Panc1 (cell line): ENCODE measurements at regions not wholly inside any gene's neighbourhood (a gene's known extent, or its start where the extent isn't known, plus 50 kb on each side); places are given as distances from the start of the nearest gene placed in this dataset.

Source experiments
- ATAC-seq: fragments of 200-7000 bp; cut with Tn5 transposase; 2 replicates; pipeline ENCODE4 v1.9.1; 2020; ENCODE audit warnings: mild to moderate bottlenecking, moderate library complexity
- BruUV-seq: library from RNA; stranded (reverse); fragments of 400-500 nt; replicated peaks from 2 replicates; lab custom pipeline; 2021; lab: Mats Ljungman, UMichigan
- CTCF ChIA-PET: fragments of 300-600 bp; sonication (Branson Sonifier 250); formaldehyde crosslinking; loops from one replicate; lab custom pipeline; 2022; ENCODE audit warnings: antibody characterized with exemption; lab: Charles Lee
- POLR2A ChIA-PET: fragments of 300-600 bp; sonication (Branson Sonifier 250); formaldehyde crosslinking; loops from one replicate; lab custom pipeline; 2022; ENCODE audit warnings: antibody characterized with exemption; lab: Charles Lee
- DNase-seq: peaks from one replicate; pipeline ENCODE4 v3.0.0-alpha.2; 2010; ENCODE audit warnings: low read depth, low spot score
- H3K27ac ChIP-seq: 2 replicates; pipeline ENCODE4 v1.5.1; 2011; ENCODE audit warnings: mild to moderate bottlenecking, low read length, inconsistent platforms
- H3K27me3 ChIP-seq: fragments of 200-500 bp; sonication (Bioruptor generic); 2 replicates; pipeline ENCODE4 v1.6.0; 2014; ENCODE audit warnings: low read length, inconsistent platforms; ENCODE audit not compliant: control insufficient read depth, insufficient read depth
- H3K36me3 ChIP-seq: fragments of 200-500 bp; sonication (Bioruptor generic); 2 replicates; pipeline ENCODE4 v1.5.1; 2014; ENCODE audit warnings: inconsistent platforms, mild to moderate bottlenecking, low read length, moderate library complexity; ENCODE audit not compliant: control insufficient read depth, insufficient read depth
- H3K4me1 ChIP-seq: 2 replicates; pipeline ENCODE4 v1.5.1; 2011; ENCODE audit warnings: inconsistent platforms, mild to moderate bottlenecking, low read length, moderate library complexity; ENCODE audit not compliant: control insufficient read depth, insufficient read depth
- H3K4me3 ChIP-seq, 2 experiments: 2 replicates each; pipeline ENCODE4 v1.5.1; 2011 to 2012; ENCODE audit warnings: low read depth in 2 of 2, low read length in 2 of 2, mild to moderate bottlenecking in 2 of 2, inconsistent platforms in 1 of 2, moderate library complexity in 1 of 2
- H3K9me3 ChIP-seq: fragments of 200-500 bp; sonication (Bioruptor generic); 2 replicates; pipeline ENCODE4 v1.5.1; 2014; ENCODE audit warnings: low read depth, mild to moderate bottlenecking, inconsistent platforms, low read length, moderate library complexity; ENCODE audit not compliant: control insufficient read depth, insufficient read depth
- POLR2AphosphoS5 ChIP-seq: IDR thresholded peaks from 2 replicates; pipeline ENCODE4 v1.6.1; 2012; ENCODE audit warnings: mild to moderate bottlenecking, low read depth, low read length, moderate library complexity
- SIN3A ChIP-seq: IDR thresholded peaks from 2 replicates; pipeline ENCODE4 v1.6.1; 2012; ENCODE audit warnings: low read depth, mild to moderate bottlenecking, low read length, moderate library complexity, borderline replicate concordance; ENCODE audit not compliant: insufficient read depth
- TCF7L2 ChIP-seq: IDR thresholded peaks from 2 replicates; pipeline ENCODE4 v1.6.1; 2011; ENCODE audit warnings: mild to moderate bottlenecking, low read depth, low read length, inconsistent platforms
- in situ Hi-C: cut with HindIII; loops from 2 replicates; pipeline ENCODE4 v1.10.0; 2016; ENCODE audit warnings: low sequenced_read_pairs, low pct_unique_long_range_greater_than_20kb
- intact Hi-C: fragments of 100-400 bp; cut with micrococcal nuclease; formaldehyde crosslinking; loops from one replicate; pipeline ENCODE4 v1.10.0; 2022; ENCODE audit not compliant: unreplicated experiment
- TF ChIP-seq, protein P1 (sequence below), 2 experiments: IDR thresholded peaks; 2 replicates each; pipeline ENCODE4 v1.6.1; 2011 to 2012; ENCODE audit warnings: low read depth in 2 of 2, control low read depth in 1 of 2, low read length in 1 of 2, mild to moderate bottlenecking in 1 of 2, moderate library complexity in 1 of 2; ENCODE audit not compliant: insufficient read depth in 1 of 2
- TF ChIP-seq, protein P2 (sequence below): fragments of 450-650 bp; IDR thresholded peaks from 2 replicates; pipeline ENCODE4 v1.5.1; 2017; ENCODE audit warnings: mild to moderate bottlenecking

DNA sequence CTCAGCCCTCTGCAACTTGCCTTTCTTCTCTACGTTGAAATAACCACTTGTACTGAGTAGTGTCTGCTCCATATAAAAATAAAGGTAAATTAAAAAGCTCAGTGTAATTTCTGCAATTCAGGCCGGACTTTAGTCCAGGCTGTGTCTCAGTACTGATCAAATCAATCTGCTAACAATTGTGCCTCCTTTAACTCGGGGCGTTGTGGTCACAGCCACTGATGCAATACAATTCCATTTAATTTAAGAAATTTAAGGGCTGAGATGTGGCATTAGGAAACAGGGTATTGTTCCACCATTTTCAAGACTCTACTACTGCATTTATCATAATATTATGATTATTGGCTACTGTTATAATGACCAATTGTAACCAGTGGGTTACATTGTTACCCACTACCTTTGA, 60.0 kb upstream of the NPAS2 start:
- ChIA-PET CTCF (no interaction called here), POLR2A (no interaction called here)
- Histone ChIP-seq H3K36me3 (no peaks in the 10 kb centered on the region), H3K4me1 (peaks cover 7% of the 10 kb centered on the region), H3K27me3 (no peaks in the 10 kb centered on the region), H3K27ac (no peak overlapping the region), H3K9me3 (peaks cover 8% of the 10 kb centered on the region; the same call in 1 of the 2 replicates), H3K4me3 (no peak overlapping the region)
- ATAC-seq (no peak), DNase-seq (no peak)
- intact Hi-C loops (no loop called here), in situ Hi-C loops (no loop called here)
- TF ChIP-seq, protein P1, sequence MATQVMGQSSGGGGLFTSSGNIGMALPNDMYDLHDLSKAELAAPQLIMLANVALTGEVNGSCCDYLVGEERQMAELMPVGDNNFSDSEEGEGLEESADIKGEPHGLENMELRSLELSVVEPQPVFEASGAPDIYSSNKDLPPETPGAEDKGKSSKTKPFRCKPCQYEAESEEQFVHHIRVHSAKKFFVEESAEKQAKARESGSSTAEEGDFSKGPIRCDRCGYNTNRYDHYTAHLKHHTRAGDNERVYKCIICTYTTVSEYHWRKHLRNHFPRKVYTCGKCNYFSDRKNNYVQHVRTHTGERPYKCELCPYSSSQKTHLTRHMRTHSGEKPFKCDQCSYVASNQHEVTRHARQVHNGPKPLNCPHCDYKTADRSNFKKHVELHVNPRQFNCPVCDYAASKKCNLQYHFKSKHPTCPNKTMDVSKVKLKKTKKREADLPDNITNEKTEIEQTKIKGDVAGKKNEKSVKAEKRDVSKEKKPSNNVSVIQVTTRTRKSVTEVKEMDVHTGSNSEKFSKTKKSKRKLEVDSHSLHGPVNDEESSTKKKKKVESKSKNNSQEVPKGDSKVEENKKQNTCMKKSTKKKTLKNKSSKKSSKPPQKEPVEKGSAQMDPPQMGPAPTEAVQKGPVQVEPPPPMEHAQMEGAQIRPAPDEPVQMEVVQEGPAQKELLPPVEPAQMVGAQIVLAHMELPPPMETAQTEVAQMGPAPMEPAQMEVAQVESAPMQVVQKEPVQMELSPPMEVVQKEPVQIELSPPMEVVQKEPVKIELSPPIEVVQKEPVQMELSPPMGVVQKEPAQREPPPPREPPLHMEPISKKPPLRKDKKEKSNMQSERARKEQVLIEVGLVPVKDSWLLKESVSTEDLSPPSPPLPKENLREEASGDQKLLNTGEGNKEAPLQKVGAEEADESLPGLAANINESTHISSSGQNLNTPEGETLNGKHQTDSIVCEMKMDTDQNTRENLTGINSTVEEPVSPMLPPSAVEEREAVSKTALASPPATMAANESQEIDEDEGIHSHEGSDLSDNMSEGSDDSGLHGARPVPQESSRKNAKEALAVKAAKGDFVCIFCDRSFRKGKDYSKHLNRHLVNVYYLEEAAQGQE (IDR thresholded peaks at IDR 0.05; ENCODE audit: insufficient read depth in 1 of 2, low read depth in 2 of 2, low read length in 1 of 2) = no peak
- no peak for TF ChIP-seq POLR2AphosphoS5
- TF ChIP-seq, protein P2, sequence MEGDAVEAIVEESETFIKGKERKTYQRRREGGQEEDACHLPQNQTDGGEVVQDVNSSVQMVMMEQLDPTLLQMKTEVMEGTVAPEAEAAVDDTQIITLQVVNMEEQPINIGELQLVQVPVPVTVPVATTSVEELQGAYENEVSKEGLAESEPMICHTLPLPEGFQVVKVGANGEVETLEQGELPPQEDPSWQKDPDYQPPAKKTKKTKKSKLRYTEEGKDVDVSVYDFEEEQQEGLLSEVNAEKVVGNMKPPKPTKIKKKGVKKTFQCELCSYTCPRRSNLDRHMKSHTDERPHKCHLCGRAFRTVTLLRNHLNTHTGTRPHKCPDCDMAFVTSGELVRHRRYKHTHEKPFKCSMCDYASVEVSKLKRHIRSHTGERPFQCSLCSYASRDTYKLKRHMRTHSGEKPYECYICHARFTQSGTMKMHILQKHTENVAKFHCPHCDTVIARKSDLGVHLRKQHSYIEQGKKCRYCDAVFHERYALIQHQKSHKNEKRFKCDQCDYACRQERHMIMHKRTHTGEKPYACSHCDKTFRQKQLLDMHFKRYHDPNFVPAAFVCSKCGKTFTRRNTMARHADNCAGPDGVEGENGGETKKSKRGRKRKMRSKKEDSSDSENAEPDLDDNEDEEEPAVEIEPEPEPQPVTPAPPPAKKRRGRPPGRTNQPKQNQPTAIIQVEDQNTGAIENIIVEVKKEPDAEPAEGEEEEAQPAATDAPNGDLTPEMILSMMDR = no peak
- TF ChIP-seq TCF7L2 = no peak
- no peak for TF ChIP-seq SIN3A
- BruUV-seq = no TSS peak

DNA sequence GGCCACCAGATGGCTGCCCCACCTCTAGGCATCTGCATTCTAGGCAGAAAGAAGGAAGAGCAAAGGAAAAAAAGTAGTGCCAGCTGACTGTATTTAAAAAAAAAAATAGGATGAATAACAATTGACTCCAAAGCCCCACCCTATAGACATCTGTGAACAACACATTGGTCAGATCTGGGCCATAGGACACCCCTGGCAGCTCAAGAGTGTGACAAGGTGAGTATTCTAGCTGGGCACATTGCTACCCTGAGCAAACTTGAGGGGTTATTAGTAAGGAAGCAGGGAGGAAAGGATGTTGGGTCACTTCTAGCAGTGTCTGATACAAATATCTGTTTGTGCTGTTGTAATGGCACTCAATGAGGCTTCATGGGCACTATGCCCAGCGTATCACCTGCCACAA, 58.6 kb upstream of the NPAS2 start:
- Histone ChIP-seq H3K9me3 (peaks cover 8% of the 10 kb centered on the region; the same call in 1 of the 2 replicates), H3K4me3 (no peak overlapping the region), H3K27ac (no peak overlapping the region), H3K27me3 (no peaks in the 10 kb centered on the region), H3K4me1 (peaks cover 16% of the 10 kb centered on the region), H3K36me3 (no peaks in the 10 kb centered on the region)
- ChIA-PET CTCF (interaction anchor here (0.5 kb wide), 1 partner anchor 112 kb away, joined by 3 read pairs; no protein-coding TSS in a partner anchor), POLR2A (no interaction called here)
- TF ChIP-seq SIN3A (no peak), TCF7L2 (no peak)
- TF ChIP-seq, protein P1 (IDR thresholded peaks at IDR 0.05; ENCODE audit: insufficient read depth in 1 of 2, low read depth in 2 of 2, low read length in 1 of 2) = no peak
- intact Hi-C loops (no loop called here), in situ Hi-C loops (no loop called here)
- DNase-seq = no peak
- no TSS peak for BruUV-seq
- ATAC-seq = no peak
